ENCODE measurements at regions not wholly inside any gene's neighbourhood (a gene's known extent, or its start where the extent isn't known, plus 50 kb on each side); places are given as distances from the start of the nearest gene placed in this dataset.

DNA sequence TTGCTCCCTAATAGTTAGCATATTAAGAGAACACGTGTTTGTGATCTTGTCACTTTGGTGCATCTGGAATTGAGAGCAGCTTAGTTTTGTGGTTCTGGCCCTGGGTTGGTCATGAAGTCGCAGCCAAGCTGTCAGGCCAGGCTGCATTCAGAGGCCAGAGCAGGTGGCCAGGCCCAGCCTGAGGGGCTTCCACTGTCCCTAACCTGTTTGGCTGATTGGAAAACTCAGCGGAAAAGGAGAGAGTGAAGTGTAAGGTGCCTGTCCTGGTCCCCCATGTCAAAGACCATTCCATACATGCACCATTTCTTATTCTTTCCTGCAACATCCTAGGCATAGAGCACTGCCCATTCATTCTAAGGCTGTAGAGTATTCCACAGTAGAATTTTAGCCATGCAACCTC is 111.5 kb upstream of the IGLL5 start:
- POLR2A ChIA-PET: no interaction called here
- Histone ChIP-seq H3K27me3 (ENCODE audit: control insufficient read depth, insufficient read depth, low read length) (no peaks in the 10 kb centered on the region), H3K4me3 (ENCODE audit: low read depth, low read length) (no peak overlapping the region), H3K36me3 (ENCODE audit: control insufficient read depth, insufficient read depth, low read length) (no peaks in the 10 kb centered on the region)
- CTCF ChIA-PET: interaction anchor here (1.2 to 1.9 kb wide), 2 partner anchors 12 to 23 kb away, joined by 3 to 10 read pairs; no protein-coding TSS in a partner anchor
- DNase-seq (ENCODE audit: low read depth): no peak
- no peak for TF ChIP-seq CTCF (IDR thresholded peaks at IDR 0.05; ENCODE audit: insufficient read depth, low read depth, low read length)

DNA sequence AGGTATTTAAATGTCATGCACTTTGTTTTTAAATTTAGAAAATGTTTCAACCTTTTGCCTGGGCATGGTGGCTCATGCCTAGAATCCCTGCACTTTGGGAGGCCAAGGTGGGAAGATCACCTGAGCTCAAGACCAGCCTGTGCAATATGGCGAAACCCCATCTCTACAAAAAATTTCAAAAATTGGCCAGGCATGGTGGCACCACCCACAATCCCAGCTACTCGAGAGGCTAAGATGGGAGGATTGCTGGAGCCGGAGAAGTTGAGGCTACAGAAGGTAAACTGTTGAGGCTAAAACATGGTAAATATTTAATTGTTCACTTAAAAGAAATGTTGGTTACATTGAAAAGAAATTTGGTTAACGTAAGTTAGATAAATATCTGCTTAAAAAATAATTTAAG is 108.4 kb upstream of the IGLL5 start:
- no peak for TF ChIP-seq CTCF (IDR thresholded peaks at IDR 0.05; ENCODE audit: insufficient read depth, low read depth, low read length)
- ChIA-PET POLR2A (no interaction called here), CTCF (interaction anchor here (0.6 to 2.3 kb wide), 2 partner anchors 10 to 1222 kb away, joined by 3 to 9 read pairs; no protein-coding TSS in a partner anchor)
- Histone ChIP-seq H3K27me3 (ENCODE audit: control insufficient read depth, insufficient read depth, low read length) (no peaks in the 10 kb centered on the region), H3K36me3 (ENCODE audit: control insufficient read depth, insufficient read depth, low read length) (no peaks in the 10 kb centered on the region), H3K4me3 (ENCODE audit: low read depth, low read length) (no peak overlapping the region)
- DNase-seq (ENCODE audit: low read depth): no peak

- TF ChIP-seq CTCF (IDR thresholded peaks at IDR 0.05; ENCODE audit: insufficient read depth, low read depth, low read length): no peak
- Histone ChIP-seq H3K27me3 (ENCODE audit: control insufficient read depth, insufficient read depth, low read length) (peaks cover 1% of the 10 kb centered on the region; the same call in 1 of the 2 replicates), H3K36me3 (ENCODE audit: control insufficient read depth, insufficient read depth, low read length) (no peaks in the 10 kb centered on the region), H3K4me3 (ENCODE audit: low read depth, low read length) (no peak overlapping the region)
- POLR2A ChIA-PET: no interaction called here
- DNase-seq (ENCODE audit: low read depth): no peak
- CTCF ChIA-PET: no interaction called here
These were observed 104.0 kb upstream of the IGLL5 start for GRCh38 chr22:22783575-22783974.

DNA sequence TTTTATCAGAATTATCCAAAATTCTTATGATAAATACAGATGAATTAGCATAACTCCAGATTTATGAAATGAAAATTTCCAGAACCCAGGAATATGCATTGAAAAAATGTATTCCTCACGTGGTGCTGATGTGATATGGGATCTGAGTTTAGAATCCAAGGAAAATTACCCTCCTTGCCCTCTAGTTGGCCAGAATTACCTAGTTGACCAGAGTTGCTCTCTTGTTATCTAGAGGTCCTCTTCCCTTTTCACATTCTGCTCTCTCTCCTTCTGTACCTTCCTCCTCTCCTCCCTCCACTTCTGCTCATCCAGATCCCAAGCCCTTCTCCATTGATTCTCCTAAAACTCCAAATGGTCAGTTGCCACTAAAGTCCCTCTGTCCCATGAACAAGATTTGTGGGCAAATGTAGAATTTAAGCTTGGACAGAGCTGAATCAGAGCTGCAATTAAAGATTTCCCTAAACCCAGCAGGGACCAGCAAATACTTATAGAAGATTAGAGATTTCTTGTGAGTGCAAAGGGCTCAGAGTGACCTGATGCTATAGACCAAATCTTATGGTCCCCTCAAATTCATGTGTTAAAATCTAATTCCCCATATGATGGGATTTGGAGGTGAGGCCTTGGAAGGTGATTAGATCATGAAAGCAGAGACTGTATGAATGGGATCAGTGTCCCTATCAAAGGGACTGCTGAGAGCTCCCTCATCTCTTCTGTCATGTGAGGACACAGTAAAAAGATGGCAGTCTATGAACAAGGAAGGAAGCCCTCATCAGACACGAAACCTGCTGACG is 103.2 kb upstream of the IGLL5 start:
- H3K36me3 ChIP-seq (ENCODE audit: control insufficient read depth, insufficient read depth, low read length): no peaks in the 10 kb centered on the region
- ChIA-PET POLR2A (no interaction called here), CTCF (no interaction called here)
- no peak overlapping the region for H3K4me3 ChIP-seq (ENCODE audit: low read depth, low read length)
- TF ChIP-seq CTCF (IDR thresholded peaks at IDR 0.05; ENCODE audit: insufficient read depth, low read depth, low read length): no peak
- peaks cover 1% of the 10 kb centered on the region; the same call in 1 of the 2 replicates for H3K27me3 ChIP-seq (ENCODE audit: control insufficient read depth, insufficient read depth, low read length)
- no peak for DNase-seq (ENCODE audit: low read depth)

- no peak overlapping the region for H3K4me3 ChIP-seq (ENCODE audit: low read depth, low read length)
- DNase-seq (ENCODE audit: low read depth): no peak
- no peaks in the 10 kb centered on the region for H3K36me3 ChIP-seq (ENCODE audit: control insufficient read depth, insufficient read depth, low read length)
- peaks cover 1% of the 10 kb centered on the region; the same call in 1 of the 2 replicates for H3K27me3 ChIP-seq (ENCODE audit: control insufficient read depth, insufficient read depth, low read length)
- POLR2A ChIA-PET: no interaction called here
- CTCF ChIA-PET: interaction anchor here (1.1 to 3.4 kb wide), 3 partner anchors 16 to 170 kb away, joined by 3 to 15 read pairs (median 8); no protein-coding TSS in a partner anchor
- no peak for TF ChIP-seq CTCF (IDR thresholded peaks at IDR 0.05; ENCODE audit: insufficient read depth, low read depth, low read length)
These were observed 102.1 kb upstream of the IGLL5 start for GRCh38 chr22:22785316-22786065.
